LNCaP clone FGC (cell line): ENCODE measurements at regions not wholly inside any gene's neighbourhood (a gene's known extent, or its start where the extent isn't known, plus 50 kb on each side); places are given as distances from the start of the nearest gene placed in this dataset.

Source experiments
- DNase-seq: peaks from one replicate; pipeline ENCODE4 v3.0.0-alpha.2; 2011; ENCODE audit warnings: low read depth
- H3K4me3 ChIP-seq: 2 replicates; pipeline ENCODE4 v1.5.1; 2011; ENCODE audit warnings: mild to moderate bottlenecking, low read depth, low read length, control low read depth
- CTCF ChIP-seq: IDR thresholded peaks from 2 replicates; pipeline ENCODE4 v1.5.1; 2012; ENCODE audit warnings: mild to moderate bottlenecking; ENCODE audit not compliant: control insufficient read depth, insufficient read depth; ENCODE audit errors: extremely low read depth

GRCh38 chr2:40507432-40507831 lies 55.5 kb upstream of the SLC8A1 start:
- no peak for TF ChIP-seq CTCF
- DNase-seq = no peak
- no peak overlapping the region for H3K4me3 ChIP-seq

- DNase-seq = no peak
- TF ChIP-seq CTCF = no peak
These were observed 58.4 kb upstream of the SLC8A1 start for GRCh38 chr2:40510304-40510703.

GRCh38 chr2:40511661-40512213 lies 59.8 kb upstream of the SLC8A1 start:
- no peak for DNase-seq
- no peak overlapping the region for H3K4me3 ChIP-seq
- no peak for TF ChIP-seq CTCF

More at GRCh38 chr2:40510304-40510703, 58.4 kb upstream of the SLC8A1 start:
- H3K4me3 ChIP-seq = no peak overlapping the region

- TF ChIP-seq CTCF = no peak
- no peak overlapping the region for H3K4me3 ChIP-seq
- DNase-seq = no peak
These were observed 60.4 kb upstream of the SLC8A1 start for GRCh38 chr2:40512256-40512655.

GRCh38 chr2:40513201-40513600 lies 61.3 kb upstream of the SLC8A1 start:
- no peak for DNase-seq
- no peak for TF ChIP-seq CTCF
- no peak overlapping the region for H3K4me3 ChIP-seq

GRCh38 chr2:40516604-40517003 lies 64.7 kb upstream of the SLC8A1 start:
- TF ChIP-seq CTCF = no peak
- H3K4me3 ChIP-seq = no peak overlapping the region
- no peak for DNase-seq

GRCh38 chr2:40528564-40528963 lies 76.7 kb upstream of the SLC8A1 start:
- no peak for DNase-seq
- no peak overlapping the region for H3K4me3 ChIP-seq
- TF ChIP-seq CTCF = no peak
